Type B pancreatic cell (in vitro differentiated cells): ENCODE measurements at regions not wholly inside any gene's neighbourhood (a gene's known extent, or its start where the extent isn't known, plus 50 kb on each side); places are given as distances from the start of the nearest gene placed in this dataset.

ENCODE experiments used
- DNase-seq: peaks from one replicate; pipeline ENCODE4 v3.0.0; 2021; ENCODE audit warnings: mixed read lengths; ENCODE audit not compliant: unreplicated experiment; ENCODE audit errors: extremely low spot score
- H3K27ac Mint-ChIP-seq: 2 replicates; pipeline ENCODE4 v1.8.0; 2021; ENCODE audit warnings: mild to moderate bottlenecking, mixed read lengths
- H3K27me3 Mint-ChIP-seq: 2 replicates; pipeline ENCODE4 v1.8.0; 2021; ENCODE audit warnings: mixed read lengths
- H3K36me3 Mint-ChIP-seq: 2 replicates; pipeline ENCODE4 v1.8.0; 2021; ENCODE audit warnings: mixed read lengths
- H3K4me1 Mint-ChIP-seq: one replicate; pipeline ENCODE4 v1.8.0; 2021; ENCODE audit warnings: mixed read lengths; ENCODE audit not compliant: unreplicated experiment
- H3K4me3 Mint-ChIP-seq: 2 replicates; pipeline ENCODE4 v1.8.0; 2021; ENCODE audit warnings: mild to moderate bottlenecking, mixed read lengths
- H3K9me3 Mint-ChIP-seq: 2 replicates; pipeline ENCODE4 v1.8.0; 2021; ENCODE audit warnings: mixed read lengths
- CTCF ChIP-seq: fragments of 200-600 bp; sonication (generic); conservative IDR thresholded peaks from 2 replicates; pipeline ENCODE4 v1.5.0; 2021; ENCODE audit warnings: antibody characterized with exemption, mild to moderate bottlenecking

GRCh38 chr5:110366716-110367115 lies 359.8 kb downstream of the TMEM232 start:
- Mint-ChIP-seq H3K27me3 (no peaks in the 10 kb centered on the region), H3K9me3 (peaks cover 3% of the 10 kb centered on the region), H3K27ac (no peak overlapping the region), H3K36me3 (no peaks in the 10 kb centered on the region), H3K4me1 (peaks cover 7% of the 10 kb centered on the region), H3K4me3 (no peak overlapping the region)
- no peak for DNase-seq
- TF ChIP-seq CTCF = no peak
